HuH-7.5 (cell line): ENCODE measurements at regions not wholly inside any gene's neighbourhood (a gene's known extent, or its start where the extent isn't known, plus 50 kb on each side); places are given as distances from the start of the nearest gene placed in this dataset.

Source experiments
- DNase-seq: peaks from one replicate; pipeline ENCODE4 v3.0.0; 2011; ENCODE audit warnings: low spot score

DNA sequence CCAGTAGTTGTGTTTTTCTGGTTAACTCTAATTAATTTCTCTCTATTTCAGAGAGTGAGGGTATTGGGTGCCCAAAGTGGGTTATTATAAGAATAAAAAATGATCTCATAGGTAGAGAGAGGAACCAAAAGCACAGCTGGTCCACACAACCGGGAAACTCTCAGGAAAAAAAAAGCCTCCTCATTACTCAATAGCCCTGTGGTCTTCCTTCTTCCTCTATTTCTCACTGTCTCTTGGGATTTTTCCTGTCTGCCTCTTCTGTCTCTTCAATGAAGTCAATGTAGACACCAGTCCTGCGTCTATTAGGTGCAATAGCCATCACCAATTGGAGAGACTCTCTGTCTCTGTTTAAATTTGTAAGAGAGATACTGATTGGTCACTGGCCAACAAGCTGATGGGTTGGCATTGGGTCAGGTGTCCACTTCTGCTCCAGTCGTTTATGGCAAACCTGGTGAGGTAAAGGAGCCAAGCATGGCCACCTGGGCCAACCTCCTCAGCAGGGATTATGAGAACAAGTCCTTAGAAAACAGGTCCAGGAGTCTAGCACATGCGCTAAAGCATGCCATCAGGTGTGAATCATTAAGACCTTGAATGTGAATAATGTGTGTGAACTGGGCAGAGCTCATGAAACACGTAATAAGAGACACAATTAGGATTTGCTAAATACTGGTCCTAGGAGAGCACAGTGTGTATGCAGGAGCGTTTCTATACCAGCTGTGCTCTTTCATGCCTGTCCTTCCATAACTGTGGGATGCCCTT, 443.0 kb upstream of the RUNX1 start:
- DNase-seq = no peak

DNA sequence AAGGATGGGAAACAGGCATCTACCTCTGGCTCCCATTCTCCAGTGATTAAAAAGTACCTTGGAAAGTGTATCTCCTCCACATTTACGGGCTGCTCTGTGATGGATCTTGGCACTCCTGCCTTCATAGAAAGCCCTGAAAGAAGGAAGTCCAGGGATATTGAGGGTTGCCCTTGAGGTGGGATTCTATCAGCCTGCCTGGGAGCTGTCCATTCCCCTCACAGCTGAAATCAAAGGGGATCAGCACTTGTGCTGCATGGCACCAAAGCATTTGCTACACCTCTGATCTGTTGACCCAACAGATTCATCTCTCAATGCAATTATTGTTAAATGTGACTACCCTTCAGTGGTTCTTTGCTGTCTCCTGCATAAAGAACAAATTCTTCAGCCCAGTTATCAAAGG, 442.0 kb upstream of the RUNX1 start:
- no peak for DNase-seq

DNA sequence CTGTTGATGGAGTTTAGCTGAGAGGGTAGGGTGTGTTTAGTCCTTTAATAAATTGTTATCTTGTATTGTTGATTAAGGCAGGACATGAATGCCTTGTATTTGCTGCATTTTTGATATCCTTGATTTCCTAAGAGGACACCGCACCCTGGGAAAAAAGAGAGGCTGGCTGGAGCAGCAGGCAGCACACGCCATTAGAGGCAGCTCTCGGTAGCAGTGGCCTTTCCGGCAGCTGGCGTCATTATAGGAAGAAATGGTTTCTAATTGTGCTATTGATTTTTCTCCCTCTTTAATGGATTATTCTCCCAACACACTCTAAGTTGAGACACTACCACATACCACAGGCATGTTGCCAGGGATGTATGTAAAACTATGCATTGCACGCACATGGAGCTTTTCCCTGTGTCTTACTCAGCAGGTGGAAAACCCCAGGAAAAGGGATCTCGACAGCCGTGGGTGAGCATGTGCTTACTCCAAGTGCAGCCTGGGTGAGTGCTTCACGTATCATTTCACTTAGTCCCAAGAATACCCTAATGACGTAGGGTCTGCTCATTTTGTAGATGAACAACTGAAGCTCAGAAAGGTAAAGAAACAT, 440.4 kb upstream of the RUNX1 start:
- no peak for DNase-seq

DNA sequence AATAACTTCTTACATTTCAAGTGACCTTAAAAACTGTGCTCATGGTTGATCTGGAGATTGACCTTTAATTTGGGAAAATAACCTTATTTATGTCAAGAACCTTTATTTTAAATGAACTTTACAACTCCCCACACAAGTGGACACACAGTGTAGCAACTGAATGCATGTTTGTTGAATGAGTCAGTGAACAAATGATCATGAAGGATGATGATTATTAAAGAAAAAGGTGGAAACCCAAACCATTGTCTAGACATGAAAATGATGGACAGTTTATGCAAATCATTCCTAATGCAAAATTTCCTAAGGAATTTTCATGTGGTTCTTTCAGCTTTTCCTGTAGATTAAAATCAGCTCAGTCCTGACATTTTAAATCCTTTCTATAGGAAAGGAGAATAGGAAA, 439.8 kb upstream of the RUNX1 start:
- DNase-seq = no peak

DNA sequence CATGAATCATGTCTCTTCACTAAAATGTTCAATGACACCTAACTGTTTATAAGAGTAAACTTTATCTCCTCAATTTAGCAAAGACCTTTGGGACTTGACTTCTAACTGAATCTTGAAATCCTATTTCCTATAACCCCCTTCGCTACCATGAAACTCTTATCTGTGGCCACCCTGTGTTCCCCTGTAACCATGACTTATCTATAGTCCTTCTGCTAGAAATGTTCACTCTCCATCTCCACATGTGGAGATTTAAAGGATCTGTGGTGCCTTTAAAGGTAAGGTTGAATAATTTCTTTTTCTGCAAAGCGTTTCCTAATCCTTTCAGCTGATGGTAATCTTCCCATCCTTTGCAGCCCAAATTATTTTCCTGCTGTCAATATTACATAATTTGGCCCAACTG, 436.3 kb upstream of the RUNX1 start:
- DNase-seq = no peak

- DNase-seq = no peak
These were observed 435.7 kb upstream of the RUNX1 start for GRCh38 chr21:35484851-35485250.

- DNase-seq = no peak
These were observed 434.9 kb upstream of the RUNX1 start for GRCh38 chr21:35484032-35484431.

- no peak for DNase-seq
These were observed 434.0 kb upstream of the RUNX1 start for GRCh38 chr21:35482933-35483662.

- no peak for DNase-seq
These were observed 433.0 kb upstream of the RUNX1 start for GRCh38 chr21:35482096-35482495.

GRCh38 chr21:35481005-35481404, 431.9 kb upstream of the RUNX1 start:
- DNase-seq = no peak

GRCh38 chr21:35479529-35479928, 430.4 kb upstream of the RUNX1 start:
- no peak for DNase-seq

GRCh38 chr21:35479065-35479448, 430.0 kb upstream of the RUNX1 start:
- DNase-seq = no peak

GRCh38 chr21:35478161-35479064, 429.3 kb upstream of the RUNX1 start:
- no peak for DNase-seq

- no peak for DNase-seq
These were observed 428.5 kb upstream of the RUNX1 start for GRCh38 chr21:35477622-35478021.

DNA sequence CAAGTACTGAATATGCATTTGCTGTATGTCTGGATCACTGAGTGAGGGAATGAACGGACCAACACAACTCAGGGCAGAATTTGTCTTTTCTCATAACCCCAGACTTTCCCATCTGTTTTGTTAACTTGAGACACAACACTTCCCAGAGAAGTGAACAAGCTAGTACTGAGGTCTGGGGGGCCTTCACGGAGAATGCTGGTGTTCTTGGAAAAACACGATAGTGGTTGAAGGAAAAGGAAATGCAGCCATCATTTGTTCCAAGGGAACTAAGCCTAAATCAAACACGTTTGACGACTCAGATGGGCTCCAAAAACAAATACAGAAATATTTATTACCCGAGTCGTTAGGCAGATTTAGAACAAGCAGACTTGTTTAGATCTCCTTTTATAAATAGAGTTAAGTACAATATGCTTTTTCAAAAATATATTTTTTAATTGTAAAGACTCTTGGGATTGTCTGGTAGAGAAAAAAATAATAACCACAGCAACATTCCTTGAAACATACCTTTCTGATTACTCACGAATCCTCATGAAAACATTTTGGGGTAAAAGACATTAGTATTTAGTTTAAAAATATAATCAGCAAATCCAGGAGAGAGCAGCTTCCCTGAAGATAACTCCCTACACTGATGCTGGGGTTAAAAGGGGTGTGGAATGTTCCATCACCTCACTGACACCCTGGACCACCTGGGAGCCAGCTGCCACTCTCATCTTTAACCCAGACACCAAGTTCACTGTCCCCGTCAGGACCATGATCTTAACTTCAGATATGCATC, 427.7 kb upstream of the RUNX1 start:
- no peak for DNase-seq

DNA sequence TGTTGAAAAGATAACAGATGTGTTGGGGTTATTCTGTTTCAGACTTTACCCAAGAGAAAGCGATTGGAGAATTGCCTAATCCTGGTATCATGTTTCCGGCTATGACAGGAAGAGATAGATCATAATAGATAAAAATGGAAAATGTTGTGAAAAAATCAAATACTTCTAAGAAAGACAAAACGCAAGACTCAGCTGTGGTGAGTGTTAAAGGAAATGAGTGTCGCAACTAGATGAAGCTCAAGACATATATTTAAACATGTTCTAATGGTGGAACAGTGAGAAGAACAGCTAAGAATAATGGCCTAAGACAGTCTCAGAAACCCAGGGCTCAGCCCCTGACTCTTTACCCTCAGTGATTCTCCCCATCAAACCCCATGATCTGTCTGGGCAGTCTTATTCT, 426.7 kb upstream of the RUNX1 start:
- no peak for DNase-seq

- DNase-seq = no peak
These were observed 425.9 kb upstream of the RUNX1 start for GRCh38 chr21:35475009-35475408.

DNA sequence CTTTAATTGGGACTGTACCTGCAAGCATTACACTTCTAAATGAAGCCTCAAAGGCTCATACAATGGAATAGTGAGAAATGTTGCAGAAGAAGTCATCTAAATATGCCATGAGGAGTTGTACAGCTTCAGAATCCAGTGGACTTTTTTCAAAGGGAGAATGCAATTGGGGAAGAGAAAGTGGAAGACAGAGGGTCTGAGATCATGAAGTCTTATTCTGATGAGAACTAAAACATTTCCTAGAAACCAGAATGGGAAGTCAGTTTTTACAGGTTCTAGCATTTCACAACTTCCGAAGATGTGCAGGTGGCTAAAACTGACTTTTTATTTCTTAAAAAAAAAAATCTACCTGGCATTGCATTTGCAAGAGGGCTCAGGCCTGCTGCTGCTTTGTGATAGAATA, 424.4 kb upstream of the RUNX1 start:
- no peak for DNase-seq

GRCh38 chr21:35470522-35470921, 421.4 kb upstream of the RUNX1 start:
- no peak for DNase-seq

DNA sequence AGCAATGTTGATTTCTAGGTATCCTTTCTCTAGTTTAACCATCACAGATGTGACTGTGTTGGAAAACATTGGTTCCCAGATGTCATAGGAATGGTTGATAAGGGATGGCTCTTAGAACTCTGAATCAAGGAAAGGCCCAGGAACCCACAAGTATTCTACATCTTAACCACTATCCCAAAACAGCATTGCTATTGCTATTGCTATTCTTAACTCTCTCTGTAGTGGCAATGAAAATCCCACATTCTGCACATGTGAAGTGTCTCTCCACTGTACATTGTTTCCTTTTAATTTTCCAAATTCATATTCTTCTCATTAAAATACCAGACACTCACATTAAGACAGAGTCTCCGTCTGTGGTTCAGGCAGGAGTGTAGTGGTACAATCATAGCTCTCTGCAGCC, 420.4 kb upstream of the RUNX1 start:
- no peak for DNase-seq

DNA sequence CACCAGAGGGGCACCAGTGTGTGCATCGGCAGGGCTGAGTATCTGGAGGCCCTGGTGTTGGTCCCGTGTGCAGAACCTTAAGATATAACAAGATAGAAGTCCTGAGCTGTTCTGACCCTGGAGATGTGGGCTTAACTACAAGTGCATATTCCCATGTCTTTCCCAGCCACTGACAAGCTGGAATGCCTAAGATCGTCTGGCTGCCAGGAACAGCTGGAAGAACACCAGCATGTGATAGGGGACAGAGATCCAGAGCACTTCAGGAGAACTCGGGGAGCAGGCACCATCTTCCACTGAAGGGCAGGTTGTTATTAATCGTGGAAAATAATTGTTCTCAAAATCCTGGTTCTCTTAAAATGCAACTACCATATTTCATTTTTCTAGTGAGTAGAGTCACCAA, 419.9 kb upstream of the RUNX1 start:
- DNase-seq = no peak

GRCh38 chr21:35467566-35467965, 418.5 kb upstream of the RUNX1 start:
- DNase-seq = no peak
